H9 (cell line): ENCODE measurements at regions not wholly inside any gene's neighbourhood (a gene's known extent, or its start where the extent isn't known, plus 50 kb on each side); places are given as distances from the start of the nearest gene placed in this dataset.
"Not testable (repeated sequence)": the region's sequence is repeated elsewhere in the genome, so short reads cannot be mapped to it uniquely, and the experiment has no call there.

Source experiments
- DNase-seq: peaks from one replicate; pipeline ENCODE4 v3.0.0-alpha.2; 2017
- H2AFZ ChIP-seq: one replicate; pipeline ENCODE4 v1.6.1; 2013; ENCODE audit warnings: mild to moderate bottlenecking, low read length, control low read depth, moderate library complexity
- H2AK5ac ChIP-seq: 2 replicates; pipeline ENCODE4 v1.6.1; 2013; ENCODE audit warnings: low read length, control low read depth, mixed read lengths; ENCODE audit not compliant: insufficient read length
- H2BK120ac ChIP-seq: one replicate; pipeline ENCODE4 v1.6.1; 2013; ENCODE audit warnings: low read depth, mild to moderate bottlenecking, low read length, control low read depth, inconsistent platforms; ENCODE audit not compliant: poor library complexity, severe bottlenecking
- H2BK12ac ChIP-seq: 2 replicates; pipeline ENCODE4 v1.6.1; 2013; ENCODE audit warnings: low read length, control low read depth, mixed read lengths, low read depth; ENCODE audit not compliant: insufficient read length
- H2BK15ac ChIP-seq: 2 replicates; pipeline ENCODE4 v1.6.1; 2013; ENCODE audit warnings: low read depth, low read length, control low read depth
- H2BK20ac ChIP-seq: one replicate; pipeline ENCODE4 v1.6.1; 2013; ENCODE audit warnings: low read depth, mild to moderate bottlenecking, low read length, control low read depth, inconsistent platforms; ENCODE audit not compliant: poor library complexity, severe bottlenecking
- H2BK5ac ChIP-seq: 2 replicates; pipeline ENCODE4 v1.6.1; 2013; ENCODE audit warnings: low read length, control low read depth, mixed read lengths; ENCODE audit not compliant: insufficient read length
- H3K14ac ChIP-seq: 2 replicates; pipeline ENCODE4 v1.6.1; 2013; ENCODE audit warnings: low read length, control low read depth; ENCODE audit not compliant: insufficient read depth
- H3K18ac ChIP-seq: 2 replicates; pipeline ENCODE4 v1.6.1; 2013; ENCODE audit warnings: low read depth, mild to moderate bottlenecking, mixed read lengths, low read length, control low read depth; ENCODE audit not compliant: insufficient read length
- H3K23ac ChIP-seq: 2 replicates; pipeline ENCODE4 v1.6.1; 2013; ENCODE audit warnings: low read length, control low read depth, mixed read lengths, low read depth; ENCODE audit not compliant: insufficient read length
- H3K23me2 ChIP-seq: 2 replicates; pipeline ENCODE4 v1.6.1; 2013; ENCODE audit warnings: low read depth, mild to moderate bottlenecking, mixed read lengths, low read length, control low read depth; ENCODE audit not compliant: insufficient read length, poor library complexity, severe bottlenecking
- H3K27ac ChIP-seq: 2 replicates; pipeline ENCODE4 v1.5.1; 2013; ENCODE audit warnings: low read length, control low read depth, mixed read lengths, low read depth; ENCODE audit not compliant: insufficient read length
- H3K27me3 ChIP-seq: 2 replicates; pipeline ENCODE4 v1.6.1; 2013; ENCODE audit warnings: low read length, control low read depth, inconsistent platforms; ENCODE audit not compliant: insufficient read depth
- H3K4ac ChIP-seq: 2 replicates; pipeline ENCODE4 v1.6.1; 2013; ENCODE audit warnings: low read depth, mild to moderate bottlenecking, control low read depth, inconsistent platforms, low read length, moderate library complexity
- H3K4me1 ChIP-seq: 2 replicates; pipeline ENCODE4 v1.6.1; 2013; ENCODE audit warnings: low read length, control low read depth, inconsistent platforms; ENCODE audit not compliant: insufficient read depth
- H3K4me2 ChIP-seq: 2 replicates; pipeline ENCODE4 v1.6.1; 2013; ENCODE audit warnings: low read length, control low read depth, mixed read lengths; ENCODE audit not compliant: insufficient read length, insufficient read depth
- H3K56ac ChIP-seq: 2 replicates; pipeline ENCODE4 v1.6.1; 2013; ENCODE audit warnings: low read depth, mild to moderate bottlenecking, mixed read lengths, low read length, control low read depth; ENCODE audit not compliant: insufficient read length
- H3K79me1 ChIP-seq: 2 replicates; pipeline ENCODE4 v1.6.1; 2013; ENCODE audit warnings: low read depth, mild to moderate bottlenecking, moderate library complexity, low read length, control low read depth, inconsistent platforms; ENCODE audit not compliant: insufficient read depth, poor library complexity, severe bottlenecking
- H3K79me2 ChIP-seq: 2 replicates; pipeline ENCODE4 v1.6.1; 2013; ENCODE audit warnings: low read length, control low read depth, inconsistent platforms; ENCODE audit not compliant: insufficient read depth
- H3K9ac ChIP-seq: 2 replicates; pipeline ENCODE4 v1.6.1; 2013; ENCODE audit warnings: low read length, control low read depth, mixed read lengths; ENCODE audit not compliant: insufficient read length; ENCODE audit errors: extremely low read depth
- H3K9me3 ChIP-seq: one replicate; pipeline ENCODE4 v1.6.1; 2013; ENCODE audit warnings: low read depth, low read length, inconsistent platforms; ENCODE audit not compliant: control insufficient read depth
- H3T11ph ChIP-seq: one replicate; pipeline ENCODE4 v1.6.1; 2013; ENCODE audit warnings: mild to moderate bottlenecking, low read length, control low read depth, inconsistent platforms
- H4K20me1 ChIP-seq: one replicate; pipeline ENCODE4 v1.6.1; 2013; ENCODE audit not compliant: control insufficient read depth, insufficient read length, insufficient read depth
- H4K5ac ChIP-seq: 2 replicates; pipeline ENCODE4 v1.6.1; 2013; ENCODE audit warnings: low read depth, mild to moderate bottlenecking, mixed read lengths, low read length, control low read depth; ENCODE audit not compliant: insufficient read length
- H4K8ac ChIP-seq: replicated peaks from 2 replicates; pipeline ENCODE4 v1.6.1; 2013; ENCODE audit warnings: low read length, control low read depth, mixed read lengths, low read depth; ENCODE audit not compliant: insufficient read length
- H4K91ac ChIP-seq: 2 replicates; pipeline ENCODE4 v1.6.1; 2013; ENCODE audit warnings: low read depth, mild to moderate bottlenecking, moderate library complexity, mixed read lengths, low read length, control low read depth; ENCODE audit not compliant: insufficient read length
- H3K27ac Mint-ChIP-seq, 3 experiments: 2 replicates in 2 of 3; 3 replicates in 1 of 3; pipeline ENCODE4 v1.8.0; 2020 to 2021; ENCODE audit warnings: mixed read lengths in 3 of 3, mild to moderate bottlenecking in 1 of 3, moderate library complexity in 1 of 3
- H3K27me3 Mint-ChIP-seq: 2 replicates; pipeline ENCODE4 v1.8.0; 2021; ENCODE audit warnings: low read depth, mild to moderate bottlenecking, moderate library complexity, mixed read lengths
- H3K36me3 Mint-ChIP-seq, 3 experiments: 2 replicates in 2 of 3; 3 replicates in 1 of 3; pipeline ENCODE4 v1.8.0; 2020 to 2021; ENCODE audit warnings: low read depth in 3 of 3, mixed read lengths in 3 of 3; ENCODE audit not compliant: insufficient read depth in 1 of 3
- H3K4me1 Mint-ChIP-seq, 2 experiments: 2 replicates each; pipeline ENCODE4 v1.8.0; 2020; ENCODE audit warnings: mixed read lengths in 2 of 2
- H3K4me3 Mint-ChIP-seq, 2 experiments: 2 replicates in 1 of 2; 3 replicates in 1 of 2; pipeline ENCODE4 v1.8.0; 2020 to 2021; ENCODE audit warnings: mild to moderate bottlenecking in 2 of 2, mixed read lengths in 2 of 2, moderate library complexity in 1 of 2
- H3K9me3 Mint-ChIP-seq, 2 experiments: 2 replicates in 1 of 2; 3 replicates in 1 of 2; pipeline ENCODE4 v1.8.0; 2020; ENCODE audit warnings: mild to moderate bottlenecking in 2 of 2, mixed read lengths in 2 of 2, moderate library complexity in 1 of 2
- CTCF ChIP-seq: fragments of 200-600 bp; sonication (generic); conservative IDR thresholded peaks from 3 replicates; pipeline ENCODE4 v1.8.0; 2021; ENCODE audit warnings: antibody characterized with exemption, mild to moderate bottlenecking
- WGBS: extraction: QIAGEN DNeasy Blood & Tissue Kit; methylation state at CpG from one replicate; pipeline ENCODE4 v1.1.7; 2013; ENCODE audit warnings: missing lambda C conversion rate, low lambda C conversion rate, mixed read lengths; ENCODE audit not compliant: insufficient read length; ENCODE audit errors: extremely low coverage; 5-methylcytosine and 5-hydroxymethylcytosine counted together

- H3K36me3 Mint-ChIP-seq = peaks cover 0 to 4% (median 4%) of the 10 kb centered on the region in 3 experiments; a peak in 4 of 7 replicates
- H3K23ac ChIP-seq = no peak overlapping the region
- H3K14ac ChIP-seq = no peak overlapping the region
- no peak overlapping the region for H4K8ac ChIP-seq
- no peak overlapping the region for H2AK5ac ChIP-seq
- H4K91ac ChIP-seq = no peak overlapping the region
- H3K27me3 Mint-ChIP-seq = no peaks in the 10 kb centered on the region
- H3K4me1 ChIP-seq = no peaks in the 10 kb centered on the region
- H2BK120ac ChIP-seq = no peak overlapping the region
- H4K20me1 ChIP-seq = no peaks in the 10 kb centered on the region
- H3K9ac ChIP-seq = no peak overlapping the region
- no peak overlapping the region for H3T11ph ChIP-seq
- no peaks in the 10 kb centered on the region for H3K9me3 ChIP-seq
- H2BK15ac ChIP-seq = no peak overlapping the region
- no peak overlapping the region for H4K5ac ChIP-seq
- no peak for TF ChIP-seq CTCF
- no peak overlapping the region for H3K4me3 Mint-ChIP-seq
- H3K27ac ChIP-seq = no peak overlapping the region
- no peak overlapping the region for H2BK12ac ChIP-seq
- peak; percentile 53 for DNase-seq
- no peaks in the 10 kb centered on the region for H3K27me3 ChIP-seq
- no peak overlapping the region for H3K27ac Mint-ChIP-seq
- no peak overlapping the region for H3K18ac ChIP-seq
- no CpG with 5 or more reads among the region's 2 CpGs for WGBS
- H2AFZ ChIP-seq = no peak overlapping the region
- no peak overlapping the region for H3K4ac ChIP-seq
- H3K9me3 Mint-ChIP-seq = peaks cover 0 to 7% of the 10 kb centered on the region in 2 experiments; a peak in 4 of 5 replicates
- no peak overlapping the region for H3K4me2 ChIP-seq
- H2BK5ac ChIP-seq = no peak overlapping the region
- peaks cover 5 to 6% of the 10 kb centered on the region in 2 experiments for H3K4me1 Mint-ChIP-seq
- H3K79me1 ChIP-seq = no peaks in the 10 kb centered on the region
- no peak overlapping the region for H2BK20ac ChIP-seq
- H3K23me2 ChIP-seq = no peaks in the 10 kb centered on the region
- no peak overlapping the region for H3K56ac ChIP-seq
- H3K79me2 ChIP-seq = no peaks in the 10 kb centered on the region
Observed at GRCh38 chr16:60945225-60945624, 1091.0 kb downstream of the CDH8 start.

- peak; percentile 37 for DNase-seq
Observed at GRCh38 chr16:60936189-60936588, 1100.0 kb downstream of the CDH8 start.

More at GRCh38 chr16:60936189-60936588, 1100.0 kb downstream of the CDH8 start:
- H3K79me2 ChIP-seq, H3K23me2 ChIP-seq, H2BK12ac ChIP-seq, H4K8ac ChIP-seq, H3K56ac ChIP-seq, H3K4ac ChIP-seq, H2BK20ac ChIP-seq, H4K5ac ChIP-seq, H3K14ac ChIP-seq, H3K18ac ChIP-seq, H4K91ac ChIP-seq, H2BK120ac ChIP-seq, H3K4me2 ChIP-seq, H3K4me1 Mint-ChIP-seq, H3K27ac Mint-ChIP-seq, H3K27me3 ChIP-seq, H3K79me1 ChIP-seq, H2AK5ac ChIP-seq, H2BK15ac ChIP-seq, H2AFZ ChIP-seq, H3K36me3 Mint-ChIP-seq, H2BK5ac ChIP-seq, H3K4me3 Mint-ChIP-seq, H3K9me3 Mint-ChIP-seq, H3K27ac ChIP-seq, H4K20me1 ChIP-seq, H3K4me1 ChIP-seq, H3K9me3 ChIP-seq, H3K23ac ChIP-seq, H3K9ac ChIP-seq, H3K27me3 Mint-ChIP-seq, H3T11ph ChIP-seq: not testable (repeated sequence)
- WGBS = no CpG with 5 or more reads among the region's 10 CpGs
